ENCODE measurements at regions not wholly inside any gene's neighbourhood (a gene's known extent, or its start where the extent isn't known, plus 50 kb on each side); places are given as distances from the start of the nearest gene placed in this dataset.
A peak's percentile ranks its signal among the peaks of the same experiment; 100 is the strongest.
"Not testable (repeated sequence)": the region's sequence is repeated elsewhere in the genome, so short reads cannot be mapped to it uniquely, and the experiment has no call there.

- no peak for DNase-seq (ENCODE audit: low read depth)
These were observed 392.5 kb downstream of the GBA3 start for GRCh38 chr4:23085249-23085568.

- no peak for DNase-seq (ENCODE audit: low read depth)
These were observed 392.0 kb downstream of the GBA3 start for GRCh38 chr4:23084559-23085248.

DNA sequence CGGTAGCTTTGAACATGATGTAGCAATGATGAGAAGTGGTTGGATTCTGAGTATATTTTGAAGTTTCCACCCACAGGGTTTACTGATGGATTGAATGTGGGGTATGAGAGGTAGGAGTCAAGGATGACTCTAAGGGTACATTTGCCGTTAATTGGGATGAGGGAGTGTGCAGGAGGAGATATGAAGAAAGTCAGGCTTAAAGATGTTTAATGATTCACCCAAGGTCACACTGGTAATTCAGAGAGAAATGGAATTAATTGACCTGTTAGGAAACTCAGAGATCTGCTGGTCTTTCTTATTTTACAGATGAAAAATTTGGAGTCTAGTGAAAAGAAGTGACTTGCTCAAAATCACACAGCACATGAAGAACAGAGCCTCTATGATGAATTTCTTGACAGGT, 390.7 kb downstream of the GBA3 start:
- no peak for DNase-seq (ENCODE audit: low read depth)

DNA sequence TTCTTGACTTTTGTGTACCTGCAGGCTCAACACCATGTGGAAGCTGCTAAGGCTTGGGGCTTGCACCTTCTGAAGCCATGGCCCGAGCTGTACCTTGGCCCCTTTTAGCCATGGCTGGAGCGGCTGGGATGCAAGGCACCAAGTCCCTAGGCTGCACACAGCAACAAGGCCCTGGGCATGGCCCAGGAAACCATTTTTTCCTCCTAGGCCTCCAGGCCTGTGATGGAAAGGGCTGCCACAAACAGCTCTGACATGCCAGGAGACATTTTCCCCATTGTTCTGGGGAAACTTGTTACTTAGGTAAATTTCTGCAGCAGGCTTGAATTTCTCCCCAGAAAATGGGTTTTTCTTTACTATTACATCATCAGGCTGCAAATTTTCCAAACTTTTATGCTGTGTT, 387.4 kb downstream of the GBA3 start:
- not testable (repeated sequence) for DNase-seq (ENCODE audit: low read depth)

GRCh38 chr4:23070848-23071570, 378.3 kb downstream of the GBA3 start:
- DNase-seq (ENCODE audit: low read depth), result no peak

DNA sequence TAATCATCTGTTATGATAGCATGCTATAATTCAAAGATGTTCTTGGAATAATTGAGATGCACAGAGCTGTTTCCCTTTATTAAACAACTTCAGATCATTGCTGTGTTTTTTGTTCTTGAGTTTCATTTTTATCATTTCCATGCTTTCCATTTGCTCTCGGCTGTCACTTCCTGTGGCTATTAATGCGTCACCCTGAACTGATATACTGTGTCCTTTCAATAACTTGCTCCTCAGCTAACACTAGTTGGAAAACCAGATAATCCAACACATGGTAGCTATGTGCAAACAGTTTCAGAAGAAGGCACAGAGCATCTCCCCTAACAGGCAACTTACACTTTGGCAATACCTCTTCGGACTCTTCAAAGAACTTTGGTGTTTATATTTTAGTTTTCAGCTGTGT, 376.0 kb downstream of the GBA3 start:
- DNase-seq (ENCODE audit: low read depth), result no peak

- no peak for DNase-seq (ENCODE audit: low read depth)
These were observed 375.6 kb downstream of the GBA3 start for GRCh38 chr4:23068287-23068686.

DNA sequence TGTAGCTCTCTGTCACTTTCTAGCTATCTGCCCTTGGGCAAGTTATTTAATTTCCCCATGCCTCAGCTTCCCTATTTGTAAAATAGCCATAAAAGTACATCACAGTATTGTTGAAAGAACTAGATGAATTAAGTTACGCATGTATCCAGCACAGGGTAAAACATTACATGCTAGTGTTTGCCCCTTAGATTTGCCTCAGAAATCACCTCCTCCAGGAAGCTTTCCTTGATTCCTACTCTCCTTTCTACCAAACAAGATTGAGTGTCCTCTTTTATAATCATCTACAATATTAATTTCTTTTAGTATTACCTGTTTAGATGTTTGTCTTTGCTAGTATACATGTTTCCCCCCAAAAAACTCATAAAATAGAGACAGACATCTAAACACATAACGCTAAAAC, 369.5 kb downstream of the GBA3 start:
- no peak for DNase-seq (ENCODE audit: low read depth)

DNA sequence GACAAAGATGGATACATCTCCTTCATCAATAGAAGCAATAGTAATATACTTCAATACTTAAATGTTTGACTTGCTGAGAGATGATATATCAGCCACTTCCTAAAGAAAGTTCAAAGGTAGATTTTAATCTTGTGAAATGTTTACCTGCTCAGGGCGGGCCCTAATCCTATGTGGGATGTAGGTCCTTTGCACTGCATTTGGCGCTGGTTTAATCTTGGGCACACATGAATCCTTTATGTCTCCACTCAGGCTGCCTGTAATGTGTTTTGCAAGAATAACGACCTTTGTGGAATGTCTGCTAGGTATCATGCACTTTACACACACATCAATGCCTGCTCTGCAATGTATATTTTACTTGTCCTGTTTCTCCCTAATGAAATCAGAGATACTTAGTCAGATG, 368.7 kb downstream of the GBA3 start:
- no peak for DNase-seq (ENCODE audit: low read depth)

- DNase-seq (ENCODE audit: low read depth), result peak; percentile 43
These were observed 368.0 kb downstream of the GBA3 start for GRCh38 chr4:23060776-23061175.

DNA sequence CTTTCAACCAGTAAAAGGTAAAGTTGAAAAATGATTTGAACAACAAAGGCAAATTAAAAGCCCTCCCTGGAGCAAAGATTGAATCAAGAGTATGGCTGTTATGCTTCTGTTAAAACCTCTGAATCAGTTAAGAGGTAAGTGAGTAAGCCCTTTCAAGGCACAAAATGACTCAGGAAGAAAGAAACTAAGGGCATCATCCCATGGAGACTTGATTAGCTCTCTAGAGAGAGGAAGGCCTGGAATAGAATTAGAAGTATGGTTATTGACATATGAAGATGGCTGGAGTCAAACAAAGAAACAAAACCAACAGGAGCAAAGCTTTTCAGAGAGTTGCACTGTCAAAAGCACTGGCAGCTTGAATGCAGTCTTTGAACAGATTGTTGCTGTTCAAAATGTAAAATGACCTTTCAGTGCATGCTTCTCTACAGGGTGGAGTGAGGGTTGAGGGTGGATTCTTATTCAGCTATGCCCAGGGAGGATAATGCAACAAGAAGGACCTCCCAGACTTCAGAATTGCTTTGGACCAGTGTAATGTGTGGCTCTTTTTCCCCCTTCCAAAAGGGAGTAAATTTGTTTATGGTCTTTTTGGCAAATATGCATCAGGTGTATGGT, 365.5 kb downstream of the GBA3 start:
- DNase-seq (ENCODE audit: low read depth), result no peak

GRCh38 chr4:23041501-23041900, 348.8 kb downstream of the GBA3 start:
- no peak for DNase-seq (ENCODE audit: low read depth)

DNA sequence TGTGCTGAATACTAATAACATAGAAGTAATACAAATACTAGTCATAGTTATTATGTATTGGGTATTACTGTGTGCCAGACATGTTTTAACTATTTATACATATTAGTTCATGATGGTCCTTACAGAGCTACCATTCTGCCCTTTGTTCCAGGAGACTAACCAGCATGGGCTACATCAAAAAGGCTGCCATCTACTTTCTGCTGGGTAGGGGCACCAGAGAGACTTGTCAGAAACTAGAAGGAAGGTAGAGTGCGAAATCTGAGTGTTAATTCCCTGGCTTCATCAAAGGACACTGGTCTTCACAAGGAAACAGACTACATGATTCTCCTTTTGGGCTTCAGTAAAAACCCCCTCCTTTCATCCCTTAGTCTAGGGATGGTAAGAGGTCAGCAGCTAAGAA, 347.8 kb downstream of the GBA3 start:
- no peak for DNase-seq (ENCODE audit: low read depth)

- DNase-seq (ENCODE audit: low read depth), result no peak
These were observed 347.1 kb downstream of the GBA3 start for GRCh38 chr4:23039818-23040217.

GRCh38 chr4:23038626-23039491, 346.1 kb downstream of the GBA3 start:
- no peak for DNase-seq (ENCODE audit: low read depth)

- DNase-seq (ENCODE audit: low read depth), result no peak
These were observed 344.3 kb downstream of the GBA3 start for GRCh38 chr4:23036921-23037495.

- no peak for DNase-seq (ENCODE audit: low read depth)
These were observed 343.8 kb downstream of the GBA3 start for GRCh38 chr4:23036503-23036902.

DNA sequence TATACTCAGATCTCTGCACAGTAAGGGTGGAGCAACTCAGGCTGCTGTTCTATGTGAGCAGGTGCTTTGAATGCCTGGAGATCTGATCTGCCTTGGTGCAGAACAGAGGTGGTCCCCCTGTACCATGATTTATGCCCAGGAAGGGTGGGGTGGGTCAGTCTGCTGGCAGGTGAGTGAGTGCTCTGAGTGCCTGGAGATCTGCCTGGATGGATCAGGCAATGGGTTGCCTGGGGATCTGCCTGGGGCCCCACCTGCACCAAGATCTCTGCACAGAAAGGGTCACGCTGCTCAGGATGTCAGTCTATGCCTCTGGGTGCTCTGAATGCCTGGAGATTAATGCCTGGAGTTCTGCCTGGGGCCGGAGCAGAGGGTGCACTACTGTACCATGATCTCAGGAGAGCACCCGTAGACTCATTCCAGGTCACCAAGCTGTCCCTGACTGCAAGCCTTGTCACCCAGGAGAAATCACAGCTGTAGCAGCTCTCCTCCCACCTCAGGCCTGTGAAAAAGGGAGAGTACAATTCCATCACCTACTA, 342.9 kb downstream of the GBA3 start:
- no peak for DNase-seq (ENCODE audit: low read depth)

DNA sequence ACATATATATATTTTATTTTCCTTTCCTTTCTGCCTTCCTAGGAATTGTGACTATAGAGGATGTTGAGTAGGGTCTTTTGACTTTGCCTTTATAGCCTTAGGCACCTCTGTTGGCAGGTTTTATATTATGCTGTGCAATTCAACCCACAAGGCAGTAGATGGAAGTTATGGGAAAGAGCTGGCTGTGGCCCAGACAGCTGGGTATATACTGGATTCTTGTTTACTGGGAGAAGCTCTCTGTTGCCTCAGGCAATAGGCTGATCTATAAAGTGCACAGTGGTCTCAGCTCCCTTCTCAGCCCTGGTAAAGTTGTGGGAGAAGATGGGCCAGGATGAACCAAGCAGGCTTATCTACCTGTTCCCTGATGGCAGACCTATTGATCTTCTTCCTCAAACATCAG, 342.0 kb downstream of the GBA3 start:
- DNase-seq (ENCODE audit: low read depth), result no peak

DNA sequence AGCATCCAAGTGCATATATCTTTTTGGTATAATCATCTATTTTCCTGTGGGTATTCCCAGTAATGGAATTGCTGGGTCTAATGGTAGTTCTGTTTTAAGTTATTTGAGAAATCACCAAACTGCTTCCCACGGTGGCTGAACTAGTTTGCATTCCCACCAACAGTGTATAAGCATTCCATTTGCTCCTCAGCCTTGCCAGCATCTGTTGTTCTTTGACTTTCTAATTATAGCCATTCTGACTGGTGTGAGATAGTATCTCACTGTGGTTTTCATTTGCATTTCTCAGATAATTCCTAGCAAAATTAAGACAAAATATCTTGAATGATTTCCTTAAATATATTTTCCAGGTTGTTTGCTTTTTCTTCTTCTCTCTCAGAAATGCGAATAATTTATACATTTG, 341.1 kb downstream of the GBA3 start:
- peak; percentile 74 for DNase-seq (ENCODE audit: low read depth)

DNA sequence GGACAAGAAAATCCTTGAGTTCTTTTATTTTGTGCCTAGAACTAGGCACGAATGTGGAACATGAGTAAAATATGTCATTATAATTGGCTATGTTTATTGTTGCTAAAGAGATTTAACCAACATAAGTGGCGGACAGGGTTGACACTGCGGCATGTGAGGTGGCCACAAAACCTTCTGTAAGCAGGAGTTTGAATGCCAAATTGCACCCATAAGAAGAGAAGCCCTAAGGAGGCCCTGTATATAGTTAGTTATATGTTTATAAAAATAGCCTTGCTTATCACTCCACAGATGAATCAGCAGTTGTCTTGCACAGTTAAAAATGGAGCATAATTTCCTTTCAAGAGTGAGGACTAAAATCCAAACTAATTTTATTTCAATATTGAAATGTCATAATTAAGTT, 336.1 kb downstream of the GBA3 start:
- DNase-seq (ENCODE audit: low read depth), result no peak

DNA sequence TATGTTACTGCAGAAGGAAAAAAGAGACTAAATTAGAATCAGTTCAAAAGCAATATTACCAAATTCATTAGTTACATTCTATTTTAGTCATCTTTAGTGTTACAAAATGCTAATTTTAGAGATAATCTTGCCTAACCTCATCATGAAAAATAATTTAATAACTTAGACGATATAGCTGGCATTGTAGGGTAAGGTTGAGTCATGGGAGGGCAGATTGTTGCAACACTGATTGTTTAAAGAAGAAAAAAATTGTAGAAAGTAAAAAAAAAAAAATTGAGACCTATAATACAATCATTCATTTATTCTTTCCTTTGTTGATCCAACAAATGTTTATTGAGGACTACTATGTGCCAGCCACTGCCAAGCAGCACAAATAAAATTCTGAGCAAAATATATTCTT, 330.9 kb downstream of the GBA3 start:
- DNase-seq (ENCODE audit: low read depth), result no peak

All from GM04504 (cell line).